HG02763 (cell line): ENCODE measurements at regions not wholly inside any gene's neighbourhood (a gene's known extent, or its start where the extent isn't known, plus 50 kb on each side); places are given as distances from the start of the nearest gene placed in this dataset.

ENCODE experiments used
- ATAC-seq: cut with Tn5 transposase; IDR thresholded peaks from one replicate; pipeline ENCODE4 v1.9.1; 2021; ENCODE audit warnings: mild to moderate bottlenecking, moderate library complexity; ENCODE audit not compliant: unreplicated experiment

DNA sequence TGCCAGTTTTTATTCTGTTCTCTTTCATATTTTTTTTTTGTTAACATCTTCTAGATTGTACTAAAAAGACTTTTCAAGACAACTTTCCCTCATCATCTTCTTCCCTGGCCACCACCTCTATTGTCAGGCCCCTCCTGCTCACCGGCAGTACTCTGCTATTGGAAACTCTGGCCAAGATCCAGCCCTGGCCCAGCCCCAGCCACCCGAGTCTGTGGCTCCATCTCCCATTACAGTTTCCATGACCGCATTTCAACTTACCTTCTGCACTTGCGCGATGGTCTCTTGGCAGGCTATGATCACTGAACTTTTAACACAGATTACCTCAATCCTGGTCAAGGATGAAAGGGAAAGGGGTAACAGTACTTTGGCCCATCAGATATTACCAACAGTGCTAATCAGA is 137.7 kb upstream of the POM121L12 start:
- no peak for ATAC-seq

DNA sequence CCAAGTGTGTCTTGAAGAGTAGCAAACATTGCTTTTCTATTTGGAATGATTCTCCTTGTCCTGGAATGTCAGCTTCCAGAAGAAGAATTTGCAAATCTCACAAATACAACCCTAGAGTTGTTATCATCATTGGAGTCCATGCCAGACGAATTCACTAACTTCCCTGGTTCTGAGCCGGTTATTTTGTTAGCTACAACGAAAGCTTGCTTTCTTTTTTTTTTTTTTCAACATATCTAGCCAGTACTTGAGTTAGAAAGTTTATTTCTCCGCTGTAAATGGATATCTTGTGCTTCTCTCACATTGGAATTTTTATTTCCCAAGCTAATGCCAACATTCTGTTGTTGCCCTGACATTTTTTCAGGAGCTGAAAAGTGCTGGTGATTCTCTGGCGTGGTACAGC is 138.1 kb upstream of the POM121L12 start:
- no peak for ATAC-seq

GRCh38 chr7:52877240-52877639 is 158.2 kb upstream of the POM121L12 start:
- no peak for ATAC-seq

- ATAC-seq: no peak
These were observed 159.0 kb upstream of the POM121L12 start for GRCh38 chr7:52876402-52876801.

DNA sequence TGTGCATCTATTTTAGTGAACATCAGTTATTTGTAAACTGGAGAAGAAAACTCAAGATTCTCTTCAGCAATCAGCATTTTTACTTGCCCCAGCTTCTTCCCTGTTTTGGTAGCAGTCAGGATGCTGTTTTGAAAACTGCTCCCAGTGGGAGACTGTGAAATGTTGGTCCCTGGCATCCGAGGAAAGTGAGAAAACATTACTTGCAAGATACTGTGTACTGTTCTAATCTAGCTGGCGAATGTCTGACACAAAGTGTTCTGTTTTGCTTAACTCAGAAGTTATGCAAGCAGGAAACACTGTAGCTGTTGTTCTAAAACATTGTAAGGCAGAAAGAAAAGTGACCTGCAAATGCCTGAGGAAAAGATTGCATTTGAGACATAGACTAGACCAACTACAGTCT is 171.8 kb upstream of the POM121L12 start:
- ATAC-seq: no peak

DNA sequence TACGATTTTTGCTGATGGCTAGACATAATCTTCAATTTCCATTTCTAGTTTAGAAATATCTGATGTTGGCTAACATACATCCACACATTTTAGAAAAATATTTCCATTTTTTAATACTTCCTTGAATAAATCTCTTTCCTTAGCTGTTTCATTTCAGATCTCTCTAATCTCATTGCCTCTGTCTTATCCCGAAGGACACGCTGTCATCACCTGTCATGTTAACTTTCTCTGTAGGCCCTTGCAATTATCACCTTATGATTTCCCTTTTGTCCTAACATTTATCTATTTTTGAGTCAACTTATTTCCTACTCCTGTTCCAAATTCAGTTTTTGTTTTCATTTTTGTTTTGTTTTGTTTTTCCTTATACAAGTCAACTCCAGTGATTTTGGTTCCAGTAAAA is 173.1 kb upstream of the POM121L12 start:
- ATAC-seq: no peak

DNA sequence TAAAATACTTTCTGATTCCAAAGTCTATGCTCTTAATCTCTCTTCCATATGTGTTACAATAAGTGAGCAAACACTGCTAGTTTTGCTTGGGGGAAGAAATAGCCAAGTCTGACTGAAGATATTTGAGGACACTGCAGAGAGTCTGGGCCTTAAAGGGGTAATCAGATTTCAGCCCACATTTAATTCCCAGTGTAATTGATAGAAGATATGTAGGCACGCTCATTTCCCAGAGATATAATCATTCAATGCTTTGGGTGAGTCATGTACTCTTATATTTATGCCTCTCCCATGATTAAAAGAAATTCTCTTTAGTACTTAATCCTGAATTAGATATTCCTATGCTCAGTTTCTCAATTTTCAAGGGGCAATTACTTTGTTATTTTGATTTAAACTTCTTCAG is 178.1 kb upstream of the POM121L12 start:
- ATAC-seq: no peak

DNA sequence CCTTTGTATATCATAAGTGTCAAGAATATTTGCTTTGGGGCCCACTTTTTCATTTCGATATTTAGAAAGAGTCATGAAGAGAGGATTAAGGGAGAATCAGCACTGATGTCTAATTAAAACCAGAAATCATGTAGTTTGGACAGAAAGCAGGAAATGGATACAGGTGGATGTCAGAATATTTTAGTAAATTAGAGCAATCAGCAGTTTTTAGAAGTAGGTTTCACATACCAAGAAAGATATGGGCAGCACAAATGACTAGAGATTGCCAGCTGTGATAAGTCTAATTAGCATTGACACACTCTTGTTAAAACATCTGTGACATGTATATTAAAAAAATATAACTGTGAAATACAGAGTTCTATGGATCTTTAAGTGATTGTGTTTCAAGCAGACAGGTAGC is 180.8 kb upstream of the POM121L12 start:
- ATAC-seq: no peak

- no peak for ATAC-seq
These were observed 183.9 kb upstream of the POM121L12 start for GRCh38 chr7:52851547-52851946.

GRCh38 chr7:52843436-52843835 is 192.0 kb upstream of the POM121L12 start:
- no peak for ATAC-seq

DNA sequence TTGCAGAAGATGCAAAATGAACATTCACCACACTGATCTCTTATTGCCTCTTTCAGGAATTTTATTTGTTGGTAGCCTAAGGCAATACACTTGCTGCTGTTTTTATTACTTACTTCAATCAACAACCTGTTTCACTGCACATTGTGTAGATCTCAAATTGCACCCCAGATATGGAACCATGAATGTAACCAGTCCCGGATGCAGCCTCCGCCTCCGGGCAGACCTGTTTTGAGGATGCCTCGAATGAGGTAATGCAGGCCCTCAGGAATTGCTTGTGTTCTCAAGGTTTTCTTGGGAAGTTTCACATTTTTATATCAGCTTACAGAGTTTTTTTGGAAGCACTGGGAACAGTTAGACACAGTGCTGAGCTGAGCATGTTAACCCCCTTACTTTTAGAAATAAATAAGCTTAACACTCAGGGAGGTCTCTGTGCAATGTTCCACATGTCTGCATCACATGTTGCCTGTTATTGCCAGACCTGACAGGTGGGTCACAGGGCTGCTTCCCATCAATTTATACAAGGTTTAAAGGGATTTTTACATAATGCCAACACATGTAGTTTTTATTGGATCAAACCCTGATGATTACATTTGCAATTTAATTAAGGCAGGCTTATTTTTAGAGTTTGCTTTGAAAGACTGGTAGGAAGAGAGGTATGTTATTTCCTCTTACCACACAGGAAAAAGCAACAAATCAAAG is 193.1 kb upstream of the POM121L12 start:
- no peak for ATAC-seq

DNA sequence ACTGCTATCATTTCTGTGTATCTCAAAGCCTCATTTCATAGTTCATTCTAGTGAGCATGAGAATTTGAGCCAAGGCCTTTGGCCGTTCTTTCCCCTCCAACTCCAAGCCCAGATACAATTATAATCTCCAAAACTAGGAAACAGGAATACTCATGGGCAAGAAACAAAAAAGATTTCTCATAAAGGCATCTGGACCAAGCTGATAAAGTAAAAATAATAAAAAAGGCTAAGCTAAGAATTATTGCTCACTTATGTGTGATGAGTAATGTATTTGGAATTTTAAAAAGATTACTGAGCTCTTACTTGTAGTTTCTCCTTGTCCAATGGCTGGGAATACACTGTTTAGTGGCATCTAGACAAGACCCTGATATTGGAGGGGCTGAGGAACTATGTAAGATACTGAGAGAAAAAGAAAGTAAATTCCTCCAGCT is 196.4 kb upstream of the POM121L12 start:
- ATAC-seq: no peak

DNA sequence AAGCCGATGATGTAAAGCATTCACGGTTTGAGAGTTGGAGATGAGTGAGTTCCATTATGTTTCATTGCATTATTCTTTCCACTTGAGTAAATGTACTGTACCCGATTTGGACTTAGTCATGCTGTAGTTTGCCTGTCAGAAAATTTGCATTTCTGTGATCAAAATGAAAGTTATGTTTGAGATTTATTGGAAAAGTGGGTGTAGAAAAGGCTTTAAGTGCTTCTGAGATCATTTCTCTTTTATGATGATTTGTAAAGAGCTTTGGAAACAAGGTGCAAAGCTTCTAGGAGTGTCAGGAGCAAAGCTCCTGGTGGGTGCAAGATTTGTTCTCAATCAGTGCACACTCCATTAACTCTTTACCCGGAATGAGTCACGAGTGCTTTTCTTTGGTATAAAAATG is 204.1 kb upstream of the POM121L12 start:
- no peak for ATAC-seq

DNA sequence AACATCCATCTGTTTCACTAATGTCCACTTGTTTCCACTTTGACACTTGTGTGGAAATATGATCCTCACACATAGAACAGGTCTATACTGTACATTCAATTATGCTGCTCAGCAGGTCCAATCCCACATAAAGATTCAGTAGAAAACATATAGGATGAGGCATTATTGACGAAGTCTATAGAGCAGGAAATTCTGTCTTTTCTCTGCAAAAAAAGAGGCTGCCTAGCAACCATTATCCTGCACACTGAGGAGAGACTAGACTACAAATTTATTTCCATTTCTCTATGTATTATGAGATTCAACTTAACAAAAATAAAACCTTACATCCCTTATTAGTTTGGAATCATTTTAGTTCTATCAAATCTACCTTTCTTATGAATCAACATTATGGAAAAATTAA is 204.6 kb upstream of the POM121L12 start:
- no peak for ATAC-seq

DNA sequence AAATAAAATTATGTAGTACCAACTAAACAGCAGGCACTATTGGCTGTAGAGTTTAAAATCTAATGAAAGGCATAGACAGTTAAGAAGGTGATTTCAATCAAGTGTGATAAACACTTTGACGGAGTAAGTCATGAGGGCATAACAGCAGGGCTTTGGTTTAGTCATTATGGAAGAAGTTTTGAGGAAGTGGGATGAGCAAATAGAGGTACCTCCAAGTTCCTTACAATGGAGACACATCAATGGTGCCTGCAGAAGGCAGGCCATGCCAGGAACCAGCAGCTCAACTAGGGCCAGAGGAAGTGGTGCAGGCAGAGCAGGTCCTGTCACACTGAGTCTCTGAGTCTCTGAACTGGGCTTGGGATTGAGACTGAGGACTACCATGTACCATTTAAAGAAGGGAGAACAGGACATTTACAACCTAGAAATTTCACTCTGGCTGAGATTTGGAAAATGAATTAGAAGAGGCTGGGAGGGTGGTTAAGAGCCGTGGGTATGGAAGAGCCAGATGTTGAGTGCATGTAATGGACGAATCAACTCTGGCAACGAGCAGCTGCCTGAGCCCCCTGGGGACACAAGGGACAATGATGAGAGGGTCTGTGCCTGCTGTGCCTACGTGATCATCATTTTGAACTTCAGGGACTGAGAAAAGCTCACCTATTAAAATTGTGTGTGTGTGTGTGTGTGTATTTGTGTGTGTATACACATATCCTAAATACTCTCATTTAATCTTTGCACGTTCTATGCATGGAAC is 208.7 kb upstream of the POM121L12 start:
- no peak for ATAC-seq

DNA sequence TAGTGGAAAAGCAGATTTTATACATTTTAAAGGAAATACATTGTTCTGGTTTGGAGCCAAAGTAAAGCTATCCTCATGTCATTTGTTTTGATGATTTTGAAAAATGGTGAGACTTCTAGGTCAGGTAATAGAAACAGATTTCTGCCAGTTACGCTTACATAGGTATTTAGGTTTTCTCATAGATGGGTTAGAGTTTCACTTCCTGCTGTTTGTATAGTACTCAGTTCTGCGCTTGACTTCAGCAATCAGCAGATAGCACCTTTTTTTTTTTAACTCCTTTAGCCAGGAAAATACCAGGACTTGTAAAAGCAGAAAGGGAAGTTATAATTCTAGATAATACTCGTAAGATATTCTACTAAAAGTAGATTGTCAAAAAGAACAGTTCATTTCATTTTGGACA is 209.8 kb upstream of the POM121L12 start:
- ATAC-seq: no peak

DNA sequence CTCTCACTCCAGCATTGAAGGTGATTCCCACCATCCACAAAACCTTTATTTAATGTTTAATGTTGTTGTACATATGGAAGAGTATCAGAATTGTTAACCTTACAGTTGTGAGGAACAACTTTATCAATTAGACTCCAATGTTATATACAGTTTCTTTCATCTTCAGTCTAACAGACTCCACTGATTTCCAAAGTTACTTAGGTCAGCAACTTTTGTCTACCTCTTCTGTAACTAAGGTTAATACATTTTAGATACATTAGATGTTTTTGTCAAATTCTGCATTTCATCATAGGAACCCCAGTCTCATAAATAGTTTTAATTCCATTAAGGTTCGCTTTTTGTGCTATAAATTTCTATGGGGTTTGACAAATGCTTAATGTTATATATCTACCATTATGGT is 223.9 kb upstream of the POM121L12 start:
- no peak for ATAC-seq

GRCh38 chr7:52799817-52800216 is 235.6 kb upstream of the POM121L12 start:
- ATAC-seq: no peak

GRCh38 chr7:52797801-52798200 is 237.6 kb upstream of the POM121L12 start:
- ATAC-seq: no peak

DNA sequence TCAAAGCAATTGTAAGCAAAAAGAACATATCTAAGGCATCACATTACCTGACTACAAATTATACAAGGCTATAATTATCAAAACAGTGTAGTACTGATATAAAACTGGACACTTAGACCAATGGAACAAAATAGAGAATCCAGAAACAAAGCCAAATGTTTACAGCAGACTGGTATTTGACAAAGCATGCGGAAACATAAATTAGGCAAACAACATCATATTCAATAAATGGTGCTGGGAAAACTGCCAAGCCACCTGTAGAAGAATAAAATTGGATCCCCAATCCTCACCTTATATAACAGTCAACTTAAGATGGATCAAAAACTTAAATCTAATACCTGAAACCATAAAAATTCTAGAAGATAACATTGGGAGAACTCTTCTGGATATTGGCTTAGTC is 240.8 kb upstream of the POM121L12 start:
- no peak for ATAC-seq

DNA sequence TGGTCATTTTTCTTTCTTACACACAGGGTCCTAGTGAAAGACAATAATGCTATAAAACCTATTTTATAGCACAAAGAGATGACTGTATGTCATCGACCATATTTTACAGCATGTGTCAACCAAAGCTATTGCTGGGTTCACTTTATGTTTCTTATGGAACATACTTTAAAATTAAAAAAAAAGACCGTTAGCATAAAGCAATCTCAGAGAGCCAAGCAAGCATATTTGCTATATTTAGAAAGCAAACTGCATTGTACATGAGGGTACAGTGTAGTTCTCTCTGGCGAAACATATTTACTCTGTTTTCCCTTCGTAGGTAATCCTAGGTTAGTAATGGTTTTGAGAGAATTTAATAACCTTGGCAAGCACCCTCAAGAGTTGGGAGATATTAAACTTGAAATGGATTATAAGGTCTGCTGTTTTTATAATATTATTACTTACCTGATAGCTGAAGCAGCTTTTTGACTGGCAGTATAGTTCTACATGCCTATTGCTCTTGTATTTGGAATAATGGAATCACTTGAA is 244.2 kb upstream of the POM121L12 start:
- no peak for ATAC-seq

- ATAC-seq: no peak
These were observed 249.3 kb upstream of the POM121L12 start for GRCh38 chr7:52786174-52786573.
